ENCODE measurements at regions not wholly inside any gene's neighbourhood (a gene's known extent, or its start where the extent isn't known, plus 50 kb on each side); places are given as distances from the start of the nearest gene placed in this dataset.
"Not testable (repeated sequence)": the region's sequence is repeated elsewhere in the genome, so short reads cannot be mapped to it uniquely, and the experiment has no call there.

DNA sequence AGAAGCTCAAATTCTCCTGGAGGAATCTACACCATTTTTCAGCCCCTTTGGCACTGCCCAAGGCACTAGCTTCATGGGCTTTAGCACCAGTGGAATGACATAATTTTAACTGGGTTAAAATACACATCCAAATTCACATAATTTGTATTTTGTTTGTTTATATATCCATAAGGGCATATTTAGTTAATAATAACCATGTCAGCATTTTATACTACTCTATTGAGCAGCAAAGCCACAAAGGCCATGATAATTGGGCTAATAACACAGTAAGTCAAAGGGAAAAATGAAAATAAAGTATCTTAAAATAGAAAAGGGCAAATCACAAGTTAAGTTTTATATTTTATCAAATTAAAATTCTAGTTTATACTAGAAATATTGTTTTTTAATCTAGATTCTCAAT lies 262.7 kb upstream of the TACR3 start:
- TF ChIP-seq, protein P1, sequence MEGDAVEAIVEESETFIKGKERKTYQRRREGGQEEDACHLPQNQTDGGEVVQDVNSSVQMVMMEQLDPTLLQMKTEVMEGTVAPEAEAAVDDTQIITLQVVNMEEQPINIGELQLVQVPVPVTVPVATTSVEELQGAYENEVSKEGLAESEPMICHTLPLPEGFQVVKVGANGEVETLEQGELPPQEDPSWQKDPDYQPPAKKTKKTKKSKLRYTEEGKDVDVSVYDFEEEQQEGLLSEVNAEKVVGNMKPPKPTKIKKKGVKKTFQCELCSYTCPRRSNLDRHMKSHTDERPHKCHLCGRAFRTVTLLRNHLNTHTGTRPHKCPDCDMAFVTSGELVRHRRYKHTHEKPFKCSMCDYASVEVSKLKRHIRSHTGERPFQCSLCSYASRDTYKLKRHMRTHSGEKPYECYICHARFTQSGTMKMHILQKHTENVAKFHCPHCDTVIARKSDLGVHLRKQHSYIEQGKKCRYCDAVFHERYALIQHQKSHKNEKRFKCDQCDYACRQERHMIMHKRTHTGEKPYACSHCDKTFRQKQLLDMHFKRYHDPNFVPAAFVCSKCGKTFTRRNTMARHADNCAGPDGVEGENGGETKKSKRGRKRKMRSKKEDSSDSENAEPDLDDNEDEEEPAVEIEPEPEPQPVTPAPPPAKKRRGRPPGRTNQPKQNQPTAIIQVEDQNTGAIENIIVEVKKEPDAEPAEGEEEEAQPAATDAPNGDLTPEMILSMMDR (IDR thresholded peaks at IDR 0.05): no peak
- Histone ChIP-seq H3K27ac (ENCODE audit: low read depth in 1 of 2, low read length in 2 of 2) (no peak overlapping the region), H3K36me3 (ENCODE audit: insufficient read depth, low read length) (no peaks in the 10 kb centered on the region), H3K4me1 (ENCODE audit: insufficient read depth, low read length) (no peaks in the 10 kb centered on the region), H3K27me3 (ENCODE audit: control insufficient read depth in 1 of 2, insufficient read depth in 2 of 2, low read length in 2 of 2) (no peaks in the 10 kb centered on the region), H3K4me3 (ENCODE audit: low read length) (no peak overlapping the region), H3K9me3 (ENCODE audit: control insufficient read depth in 1 of 2, insufficient read depth in 1 of 2, low read length in 2 of 2) (peaks cover 0 to 4% of the 10 kb centered on the region in 2 experiments)
- no peaks in the 10 kb centered on the region for H3K4me1 Mint-ChIP-seq (ENCODE audit: low read depth)
- no peak overlapping the region for H3K27ac Mint-ChIP-seq
- ATAC-seq (ENCODE audit: poor library complexity): no peak
- intact Hi-C loops (cut with DNase I, micrococcal nuclease): no loop called here
- H3K9me3 Mint-ChIP-seq: peaks cover 11% of the 10 kb centered on the region
- H3K4me3 Mint-ChIP-seq: no peak overlapping the region
- ChIA-PET POLR2A (no interaction called here), CTCF (no interaction called here)
- H3K36me3 Mint-ChIP-seq (ENCODE audit: low read depth): no peaks in the 10 kb centered on the region
- no peak for DNase-seq
- H3K27me3 Mint-ChIP-seq: no peaks in the 10 kb centered on the region

DNA sequence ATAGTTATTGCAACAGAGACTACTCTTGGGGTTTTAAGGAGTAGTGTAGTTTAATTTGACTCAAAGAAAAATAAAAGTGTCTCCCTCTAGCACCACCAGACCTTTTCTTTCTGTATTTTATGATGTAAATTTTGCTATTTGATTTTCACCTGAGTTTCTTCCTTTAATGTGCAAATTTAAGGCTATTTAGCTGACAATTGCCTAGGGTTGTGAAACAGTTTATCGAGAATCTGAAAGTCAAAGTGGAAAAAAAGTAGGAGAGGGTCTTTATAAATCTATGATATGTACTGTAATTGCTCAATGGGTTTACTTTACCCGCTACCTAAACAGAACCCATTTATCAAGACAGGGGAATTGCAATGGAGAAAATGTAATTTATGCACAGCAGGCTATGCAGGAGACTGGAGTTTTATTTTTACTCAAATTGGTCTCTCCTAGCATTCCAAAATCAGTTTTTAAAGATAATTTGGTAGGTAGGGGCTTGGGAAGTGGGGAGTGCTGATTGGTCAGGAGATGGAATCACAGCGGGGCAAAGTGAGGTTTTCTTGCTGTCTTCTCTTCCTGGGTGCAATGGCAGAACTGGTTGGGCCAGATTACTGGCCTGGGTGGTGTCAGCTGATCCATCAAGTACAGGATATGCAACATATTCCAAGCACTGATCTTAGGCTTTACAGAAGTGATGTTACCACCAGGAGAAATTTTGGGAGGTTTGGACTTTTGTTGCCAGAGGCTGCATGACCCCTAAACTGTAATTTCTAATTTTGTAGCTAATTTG lies 228.6 kb upstream of the TACR3 start:
- ATAC-seq (ENCODE audit: poor library complexity): no peak
- no peak overlapping the region for H3K27ac Mint-ChIP-seq
- CTCF ChIA-PET: no interaction called here
- H3K4me1 Mint-ChIP-seq (ENCODE audit: low read depth): no peaks in the 10 kb centered on the region
- POLR2A ChIA-PET: no interaction called here
- intact Hi-C loops (cut with DNase I, micrococcal nuclease): no loop called here
- no peak for DNase-seq
- Histone ChIP-seq H3K27me3 (ENCODE audit: control insufficient read depth in 1 of 2, insufficient read depth in 2 of 2, low read length in 2 of 2) (no peaks in the 10 kb centered on the region), H3K9me3 (ENCODE audit: control insufficient read depth in 1 of 2, insufficient read depth in 1 of 2, low read length in 2 of 2) (no peaks in the 10 kb centered on the region), H3K27ac (ENCODE audit: low read depth in 1 of 2, low read length in 2 of 2) (no peak overlapping the region), H3K4me1 (ENCODE audit: insufficient read depth, low read length) (no peaks in the 10 kb centered on the region), H3K4me3 (ENCODE audit: low read length) (no peak overlapping the region), H3K36me3 (ENCODE audit: insufficient read depth, low read length) (no peaks in the 10 kb centered on the region)
- no peaks in the 10 kb centered on the region for H3K27me3 Mint-ChIP-seq
- no peaks in the 10 kb centered on the region for H3K36me3 Mint-ChIP-seq (ENCODE audit: low read depth)
- H3K4me3 Mint-ChIP-seq: no peak overlapping the region
- TF ChIP-seq, protein P1 (IDR thresholded peaks at IDR 0.05): no peak
- H3K9me3 Mint-ChIP-seq: peaks cover 3% of the 10 kb centered on the region

DNA sequence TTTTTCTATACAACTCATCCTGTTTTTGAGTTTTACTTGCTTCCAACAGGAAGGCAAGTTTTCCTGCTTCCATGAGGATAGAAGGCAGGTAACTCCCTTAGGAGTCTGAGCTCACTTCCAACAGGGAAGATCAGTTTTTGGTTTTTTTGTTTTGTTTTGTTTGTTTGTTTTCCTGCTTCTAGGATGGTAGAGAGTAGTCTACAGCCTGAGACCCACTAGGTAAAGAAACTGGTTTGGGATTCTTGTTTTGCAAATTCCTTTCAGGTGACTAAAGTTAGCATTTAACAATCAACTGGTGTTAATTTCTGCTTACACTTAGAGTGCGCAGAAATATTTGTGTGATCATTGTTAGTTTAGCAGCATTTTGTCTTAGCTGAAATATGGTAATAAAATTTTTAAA lies 227.8 kb upstream of the TACR3 start:
- Mint-ChIP-seq H3K9me3 (no peaks in the 10 kb centered on the region), H3K4me3 (no peak overlapping the region), H3K4me1 (ENCODE audit: low read depth) (no peaks in the 10 kb centered on the region), H3K27ac (no peak overlapping the region), H3K27me3 (no peaks in the 10 kb centered on the region), H3K36me3 (ENCODE audit: low read depth) (no peaks in the 10 kb centered on the region)
- DNase-seq (no peak), ATAC-seq (ENCODE audit: poor library complexity) (no peak)
- TF ChIP-seq, protein P1 (IDR thresholded peaks at IDR 0.05): no peak
- Histone ChIP-seq H3K27me3 (ENCODE audit: control insufficient read depth in 1 of 2, insufficient read depth in 2 of 2, low read length in 2 of 2) (no peaks in the 10 kb centered on the region), H3K9me3 (ENCODE audit: control insufficient read depth in 1 of 2, insufficient read depth in 1 of 2, low read length in 2 of 2) (no peaks in the 10 kb centered on the region), H3K27ac (ENCODE audit: low read depth in 1 of 2, low read length in 2 of 2) (no peak overlapping the region), H3K36me3 (ENCODE audit: insufficient read depth, low read length) (no peaks in the 10 kb centered on the region), H3K4me3 (ENCODE audit: low read length) (no peak overlapping the region), H3K4me1 (ENCODE audit: insufficient read depth, low read length) (no peaks in the 10 kb centered on the region)
- intact Hi-C loops (cut with DNase I, micrococcal nuclease): no loop called here
- CTCF ChIA-PET: no interaction called here
- POLR2A ChIA-PET: no interaction called here

DNA sequence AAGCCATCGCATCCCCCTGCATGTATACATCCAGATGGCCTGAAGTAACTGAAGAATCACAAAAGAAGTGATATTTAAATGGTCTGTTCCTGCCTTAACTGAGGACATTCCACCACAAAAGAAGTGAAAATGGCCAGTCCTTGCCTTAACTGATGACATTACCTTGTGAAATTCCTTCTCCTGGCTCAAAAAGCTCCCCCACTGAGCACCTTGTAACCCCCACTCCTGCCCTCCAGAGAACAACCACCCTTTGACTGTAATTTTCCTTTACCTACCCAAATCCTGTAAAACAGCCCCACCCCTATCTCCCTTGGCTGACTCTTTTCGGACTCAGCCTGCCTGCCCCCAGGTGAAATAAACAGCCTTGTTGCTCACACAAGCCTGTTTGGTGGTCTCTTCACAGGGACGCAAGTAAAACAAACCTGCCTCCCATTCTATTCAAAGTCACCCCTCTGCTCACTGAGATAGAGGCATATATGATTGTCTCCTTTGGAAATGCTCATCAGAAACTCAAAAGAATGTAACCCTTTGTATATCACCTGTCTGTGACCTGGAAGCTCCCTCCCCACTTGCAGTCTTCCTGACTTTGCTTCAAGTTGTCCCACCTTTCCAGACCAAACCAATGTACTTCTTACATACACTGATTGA lies 227.0 kb upstream of the TACR3 start:
- H3K9me3 ChIP-seq (ENCODE audit: control insufficient read depth in 1 of 2, insufficient read depth in 1 of 2, low read length in 2 of 2); ATAC-seq (ENCODE audit: poor library complexity); H3K4me1 Mint-ChIP-seq (ENCODE audit: low read depth); DNase-seq; H3K27ac ChIP-seq (ENCODE audit: low read depth in 1 of 2, low read length in 2 of 2); H3K9me3 Mint-ChIP-seq; H3K27me3 Mint-ChIP-seq; H3K27ac Mint-ChIP-seq; H3K4me1 ChIP-seq (ENCODE audit: insufficient read depth, low read length); H3K36me3 ChIP-seq (ENCODE audit: insufficient read depth, low read length); H3K36me3 Mint-ChIP-seq (ENCODE audit: low read depth); POLR2A ChIA-PET; H3K4me3 ChIP-seq (ENCODE audit: low read length); CTCF ChIA-PET; H3K27me3 ChIP-seq (ENCODE audit: control insufficient read depth in 1 of 2, insufficient read depth in 2 of 2, low read length in 2 of 2); H3K4me3 Mint-ChIP-seq; intact Hi-C loops (cut with DNase I, micrococcal nuclease): not testable (repeated sequence)

Measured in CD4-positive, alpha-beta T cell (primary cell).